H9 (cell line): ENCODE measurements at regions not wholly inside any gene's neighbourhood (a gene's known extent, or its start where the extent isn't known, plus 50 kb on each side); places are given as distances from the start of the nearest gene placed in this dataset.

Source experiments
- DNase-seq: peaks from one replicate; pipeline ENCODE4 v3.0.0-alpha.2; 2017
- H2AFZ ChIP-seq: one replicate; pipeline ENCODE4 v1.6.1; 2013; ENCODE audit warnings: mild to moderate bottlenecking, low read length, control low read depth, moderate library complexity
- H2AK5ac ChIP-seq: 2 replicates; pipeline ENCODE4 v1.6.1; 2013; ENCODE audit warnings: low read length, control low read depth, mixed read lengths; ENCODE audit not compliant: insufficient read length
- H2BK120ac ChIP-seq: one replicate; pipeline ENCODE4 v1.6.1; 2013; ENCODE audit warnings: low read depth, mild to moderate bottlenecking, low read length, control low read depth, inconsistent platforms; ENCODE audit not compliant: poor library complexity, severe bottlenecking
- H2BK12ac ChIP-seq: 2 replicates; pipeline ENCODE4 v1.6.1; 2013; ENCODE audit warnings: low read length, control low read depth, mixed read lengths, low read depth; ENCODE audit not compliant: insufficient read length
- H2BK15ac ChIP-seq: 2 replicates; pipeline ENCODE4 v1.6.1; 2013; ENCODE audit warnings: low read depth, low read length, control low read depth
- H2BK20ac ChIP-seq: one replicate; pipeline ENCODE4 v1.6.1; 2013; ENCODE audit warnings: low read depth, mild to moderate bottlenecking, low read length, control low read depth, inconsistent platforms; ENCODE audit not compliant: poor library complexity, severe bottlenecking
- H2BK5ac ChIP-seq: 2 replicates; pipeline ENCODE4 v1.6.1; 2013; ENCODE audit warnings: low read length, control low read depth, mixed read lengths; ENCODE audit not compliant: insufficient read length
- H3K14ac ChIP-seq: 2 replicates; pipeline ENCODE4 v1.6.1; 2013; ENCODE audit warnings: low read length, control low read depth; ENCODE audit not compliant: insufficient read depth
- H3K18ac ChIP-seq: 2 replicates; pipeline ENCODE4 v1.6.1; 2013; ENCODE audit warnings: low read depth, mild to moderate bottlenecking, mixed read lengths, low read length, control low read depth; ENCODE audit not compliant: insufficient read length
- H3K23ac ChIP-seq: 2 replicates; pipeline ENCODE4 v1.6.1; 2013; ENCODE audit warnings: low read length, control low read depth, mixed read lengths, low read depth; ENCODE audit not compliant: insufficient read length
- H3K23me2 ChIP-seq: 2 replicates; pipeline ENCODE4 v1.6.1; 2013; ENCODE audit warnings: low read depth, mild to moderate bottlenecking, mixed read lengths, low read length, control low read depth; ENCODE audit not compliant: insufficient read length, poor library complexity, severe bottlenecking
- H3K27ac ChIP-seq: 2 replicates; pipeline ENCODE4 v1.5.1; 2013; ENCODE audit warnings: low read length, control low read depth, mixed read lengths, low read depth; ENCODE audit not compliant: insufficient read length
- H3K27me3 ChIP-seq: 2 replicates; pipeline ENCODE4 v1.6.1; 2013; ENCODE audit warnings: low read length, control low read depth, inconsistent platforms; ENCODE audit not compliant: insufficient read depth
- H3K4ac ChIP-seq: 2 replicates; pipeline ENCODE4 v1.6.1; 2013; ENCODE audit warnings: low read depth, mild to moderate bottlenecking, control low read depth, inconsistent platforms, low read length, moderate library complexity
- H3K4me1 ChIP-seq: 2 replicates; pipeline ENCODE4 v1.6.1; 2013; ENCODE audit warnings: low read length, control low read depth, inconsistent platforms; ENCODE audit not compliant: insufficient read depth
- H3K4me2 ChIP-seq: 2 replicates; pipeline ENCODE4 v1.6.1; 2013; ENCODE audit warnings: low read length, control low read depth, mixed read lengths; ENCODE audit not compliant: insufficient read length, insufficient read depth
- H3K56ac ChIP-seq: 2 replicates; pipeline ENCODE4 v1.6.1; 2013; ENCODE audit warnings: low read depth, mild to moderate bottlenecking, mixed read lengths, low read length, control low read depth; ENCODE audit not compliant: insufficient read length
- H3K79me1 ChIP-seq: 2 replicates; pipeline ENCODE4 v1.6.1; 2013; ENCODE audit warnings: low read depth, mild to moderate bottlenecking, moderate library complexity, low read length, control low read depth, inconsistent platforms; ENCODE audit not compliant: insufficient read depth, poor library complexity, severe bottlenecking
- H3K79me2 ChIP-seq: 2 replicates; pipeline ENCODE4 v1.6.1; 2013; ENCODE audit warnings: low read length, control low read depth, inconsistent platforms; ENCODE audit not compliant: insufficient read depth
- H3K9ac ChIP-seq: 2 replicates; pipeline ENCODE4 v1.6.1; 2013; ENCODE audit warnings: low read length, control low read depth, mixed read lengths; ENCODE audit not compliant: insufficient read length; ENCODE audit errors: extremely low read depth
- H3K9me3 ChIP-seq: one replicate; pipeline ENCODE4 v1.6.1; 2013; ENCODE audit warnings: low read depth, low read length, inconsistent platforms; ENCODE audit not compliant: control insufficient read depth
- H3T11ph ChIP-seq: one replicate; pipeline ENCODE4 v1.6.1; 2013; ENCODE audit warnings: mild to moderate bottlenecking, low read length, control low read depth, inconsistent platforms
- H4K20me1 ChIP-seq: one replicate; pipeline ENCODE4 v1.6.1; 2013; ENCODE audit not compliant: control insufficient read depth, insufficient read length, insufficient read depth
- H4K5ac ChIP-seq: 2 replicates; pipeline ENCODE4 v1.6.1; 2013; ENCODE audit warnings: low read depth, mild to moderate bottlenecking, mixed read lengths, low read length, control low read depth; ENCODE audit not compliant: insufficient read length
- H4K8ac ChIP-seq: replicated peaks from 2 replicates; pipeline ENCODE4 v1.6.1; 2013; ENCODE audit warnings: low read length, control low read depth, mixed read lengths, low read depth; ENCODE audit not compliant: insufficient read length
- H4K91ac ChIP-seq: 2 replicates; pipeline ENCODE4 v1.6.1; 2013; ENCODE audit warnings: low read depth, mild to moderate bottlenecking, moderate library complexity, mixed read lengths, low read length, control low read depth; ENCODE audit not compliant: insufficient read length
- H3K27ac Mint-ChIP-seq, 3 experiments: 2 replicates in 2 of 3; 3 replicates in 1 of 3; pipeline ENCODE4 v1.8.0; 2020 to 2021; ENCODE audit warnings: mixed read lengths in 3 of 3, mild to moderate bottlenecking in 1 of 3, moderate library complexity in 1 of 3
- H3K27me3 Mint-ChIP-seq: 2 replicates; pipeline ENCODE4 v1.8.0; 2021; ENCODE audit warnings: low read depth, mild to moderate bottlenecking, moderate library complexity, mixed read lengths
- H3K36me3 Mint-ChIP-seq, 3 experiments: 2 replicates in 2 of 3; 3 replicates in 1 of 3; pipeline ENCODE4 v1.8.0; 2020 to 2021; ENCODE audit warnings: low read depth in 3 of 3, mixed read lengths in 3 of 3; ENCODE audit not compliant: insufficient read depth in 1 of 3
- H3K4me1 Mint-ChIP-seq, 2 experiments: 2 replicates each; pipeline ENCODE4 v1.8.0; 2020; ENCODE audit warnings: mixed read lengths in 2 of 2
- H3K4me3 Mint-ChIP-seq, 2 experiments: 2 replicates in 1 of 2; 3 replicates in 1 of 2; pipeline ENCODE4 v1.8.0; 2020 to 2021; ENCODE audit warnings: mild to moderate bottlenecking in 2 of 2, mixed read lengths in 2 of 2, moderate library complexity in 1 of 2
- H3K9me3 Mint-ChIP-seq, 2 experiments: 2 replicates in 1 of 2; 3 replicates in 1 of 2; pipeline ENCODE4 v1.8.0; 2020; ENCODE audit warnings: mild to moderate bottlenecking in 2 of 2, mixed read lengths in 2 of 2, moderate library complexity in 1 of 2
- WGBS: extraction: QIAGEN DNeasy Blood & Tissue Kit; methylation state at CpG from one replicate; pipeline ENCODE4 v1.1.7; 2013; ENCODE audit warnings: missing lambda C conversion rate, low lambda C conversion rate, mixed read lengths; ENCODE audit not compliant: insufficient read length; ENCODE audit errors: extremely low coverage; 5-methylcytosine and 5-hydroxymethylcytosine counted together
- TF ChIP-seq, protein P1 (sequence below): fragments of 200-600 bp; sonication (generic); conservative IDR thresholded peaks from 3 replicates; pipeline ENCODE4 v1.8.0; 2021; ENCODE audit warnings: antibody characterized with exemption, mild to moderate bottlenecking

DNA sequence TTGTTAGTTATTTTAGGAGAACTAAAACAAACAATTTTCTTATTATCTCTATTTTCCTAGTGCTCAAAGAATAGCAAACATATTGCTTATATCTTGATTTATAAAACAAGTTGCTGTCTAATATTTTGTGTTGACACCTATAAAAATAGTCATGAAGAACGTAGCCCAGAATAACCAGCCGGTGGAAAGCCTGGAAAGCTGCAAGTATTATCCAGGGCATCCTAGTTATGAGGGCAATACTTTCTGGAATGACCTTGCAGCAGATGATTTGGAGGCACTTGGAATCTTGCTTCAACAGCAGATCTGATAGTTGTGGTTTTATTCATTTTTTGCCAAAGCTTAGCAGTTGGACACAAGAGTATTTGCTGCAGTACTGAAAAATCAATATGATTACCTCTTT is 948.7 kb downstream of the LRFN5 start:
- H3K9me3 ChIP-seq: no peaks in the 10 kb centered on the region
- no peak overlapping the region for H2BK20ac ChIP-seq
- no peak overlapping the region for H2BK5ac ChIP-seq
- H3K4me2 ChIP-seq: no peak overlapping the region
- H4K91ac ChIP-seq: no peak overlapping the region
- H3K23me2 ChIP-seq: no peaks in the 10 kb centered on the region
- no CpG with 5 or more reads among the region's 2 CpGs for WGBS
- no peaks in the 10 kb centered on the region for H3K9me3 Mint-ChIP-seq
- TF ChIP-seq, protein P1, sequence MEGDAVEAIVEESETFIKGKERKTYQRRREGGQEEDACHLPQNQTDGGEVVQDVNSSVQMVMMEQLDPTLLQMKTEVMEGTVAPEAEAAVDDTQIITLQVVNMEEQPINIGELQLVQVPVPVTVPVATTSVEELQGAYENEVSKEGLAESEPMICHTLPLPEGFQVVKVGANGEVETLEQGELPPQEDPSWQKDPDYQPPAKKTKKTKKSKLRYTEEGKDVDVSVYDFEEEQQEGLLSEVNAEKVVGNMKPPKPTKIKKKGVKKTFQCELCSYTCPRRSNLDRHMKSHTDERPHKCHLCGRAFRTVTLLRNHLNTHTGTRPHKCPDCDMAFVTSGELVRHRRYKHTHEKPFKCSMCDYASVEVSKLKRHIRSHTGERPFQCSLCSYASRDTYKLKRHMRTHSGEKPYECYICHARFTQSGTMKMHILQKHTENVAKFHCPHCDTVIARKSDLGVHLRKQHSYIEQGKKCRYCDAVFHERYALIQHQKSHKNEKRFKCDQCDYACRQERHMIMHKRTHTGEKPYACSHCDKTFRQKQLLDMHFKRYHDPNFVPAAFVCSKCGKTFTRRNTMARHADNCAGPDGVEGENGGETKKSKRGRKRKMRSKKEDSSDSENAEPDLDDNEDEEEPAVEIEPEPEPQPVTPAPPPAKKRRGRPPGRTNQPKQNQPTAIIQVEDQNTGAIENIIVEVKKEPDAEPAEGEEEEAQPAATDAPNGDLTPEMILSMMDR: no peak
- H2AK5ac ChIP-seq: no peak overlapping the region
- no peak overlapping the region for H4K5ac ChIP-seq
- H2BK15ac ChIP-seq: no peak overlapping the region
- no peaks in the 10 kb centered on the region for H3K79me2 ChIP-seq
- no peak overlapping the region for H3K9ac ChIP-seq
- H3K27me3 Mint-ChIP-seq: no peaks in the 10 kb centered on the region
- H3K27ac Mint-ChIP-seq: no peak overlapping the region
- H4K8ac ChIP-seq: no peak overlapping the region
- no peak overlapping the region for H2AFZ ChIP-seq
- H3K56ac ChIP-seq: no peak overlapping the region
- no peak overlapping the region for H3K4ac ChIP-seq
- H2BK12ac ChIP-seq: no peak overlapping the region
- no peak overlapping the region for H2BK120ac ChIP-seq
- H3K4me3 Mint-ChIP-seq: no peak overlapping the region
- no peaks in the 10 kb centered on the region for H3K4me1 ChIP-seq
- no peak overlapping the region for H3T11ph ChIP-seq
- no peak overlapping the region for H3K27ac ChIP-seq
- H3K18ac ChIP-seq: no peak overlapping the region
- H3K27me3 ChIP-seq: no peaks in the 10 kb centered on the region
- no peaks in the 10 kb centered on the region for H3K79me1 ChIP-seq
- H3K4me1 Mint-ChIP-seq: peaks cover 0 to 5% of the 10 kb centered on the region in 2 experiments; a peak in 1 of 4 replicates
- H3K36me3 Mint-ChIP-seq: peaks cover 0 to 6% (median 2%) of the 10 kb centered on the region in 3 experiments; a peak in 3 of 7 replicates
- no peak overlapping the region for H3K23ac ChIP-seq
- no peaks in the 10 kb centered on the region for H4K20me1 ChIP-seq
- no peak for DNase-seq
- no peak overlapping the region for H3K14ac ChIP-seq
